SU-DHL-6 (cell line): ENCODE measurements at regions not wholly inside any gene's neighbourhood (a gene's known extent, or its start where the extent isn't known, plus 50 kb on each side); places are given as distances from the start of the nearest gene placed in this dataset.

Experiments
- H2AFZ ChIP-seq: fragments of 200-600 bp; sonication (generic); 2 replicates; pipeline ENCODE4 v1.6.1; 2014; ENCODE audit warnings: low read depth, mild to moderate bottlenecking, moderate library complexity, mixed read lengths, antibody characterized with exemption, low read length; ENCODE audit not compliant: severe bottlenecking
- H3F3A ChIP-seq: fragments of 200-600 bp; shearing (Covaris generic); 2 replicates; pipeline ENCODE4 v1.6.0; 2016; ENCODE audit warnings: antibody characterized with exemption, mild to moderate bottlenecking; ENCODE audit not compliant: insufficient read depth
- H3K27ac ChIP-seq: fragments of 200-600 bp; sonication (generic); 2 replicates; pipeline ENCODE4 v1.5.1; 2016; ENCODE audit warnings: low read depth, mild to moderate bottlenecking, low read length, moderate library complexity, mixed read lengths
- H3K27me3 ChIP-seq: fragments of 200-600 bp; sonication (generic), shearing (Covaris generic); 2 replicates; pipeline ENCODE4 v1.6.0; 2014; ENCODE audit warnings: mild to moderate bottlenecking, low read length
- H3K36me3 ChIP-seq: fragments of 200-600 bp; sonication (generic); 2 replicates; pipeline ENCODE4 v1.6.1; 2014; ENCODE audit warnings: mild to moderate bottlenecking, low read length, mixed read lengths
- H3K4me2 ChIP-seq: fragments of 300-600, 200-600 bp; shearing (Covaris generic), sonication (generic); 2 replicates; pipeline ENCODE4 v1.6.0; 2014; ENCODE audit warnings: low read length, low read depth, mild to moderate bottlenecking; ENCODE audit not compliant: poor library complexity, severe bottlenecking
- H3K4me3 ChIP-seq: fragments of 200-600 bp; sonication (generic); 2 replicates; pipeline ENCODE4 v1.5.1; 2014; ENCODE audit warnings: antibody characterized with exemption, low read length, mild to moderate bottlenecking, mixed read lengths; ENCODE audit not compliant: insufficient read depth, poor library complexity, severe bottlenecking
- H3K79me2 ChIP-seq: fragments of 200-600 bp; sonication (generic); 2 replicates; pipeline ENCODE4 v1.6.1; 2014; ENCODE audit warnings: mild to moderate bottlenecking, low read length, moderate library complexity; ENCODE audit not compliant: insufficient read depth
- H3K9ac ChIP-seq: fragments of 200-600 bp; sonication (generic); 2 replicates; pipeline ENCODE4 v1.7.0; 2014; ENCODE audit warnings: mild to moderate bottlenecking, low read length
- H3K9me2 ChIP-seq: fragments of 200-600 bp; sonication (generic); replicated peaks from 2 replicates; pipeline ENCODE4 v1.6.1; 2014; ENCODE audit warnings: low read length; ENCODE audit not compliant: insufficient read depth
- H3K9me3 ChIP-seq: fragments of 200-600 bp; sonication (generic); 2 replicates; pipeline ENCODE4 v1.6.1; 2014; ENCODE audit warnings: low read length, mixed read lengths; ENCODE audit not compliant: insufficient read depth
- H4K20me1 ChIP-seq: fragments of 200-600 bp; sonication (generic); 2 replicates; pipeline ENCODE4 v1.6.1; 2014; ENCODE audit warnings: low read depth, mild to moderate bottlenecking, antibody characterized with exemption, low read length, moderate library complexity, mixed read lengths
- EZH2phosphoT487 ChIP-seq: fragments of 200-600 bp; sonication (generic), shearing (Covaris generic); conservative IDR thresholded peaks from 2 replicates; pipeline ENCODE4 v1.6.1; 2018; ENCODE audit warnings: mild to moderate bottlenecking, antibody characterized with exemption, low read length, moderate library complexity, mixed read lengths
- TF ChIP-seq, protein P1 (sequence below): fragments of 200-600 bp; sonication (generic); IDR thresholded peaks from one replicate; pipeline ENCODE4 v1.5.1; 2017; ENCODE audit warnings: antibody characterized with exemption, mild to moderate bottlenecking, low read length, moderate library complexity; ENCODE audit not compliant: insufficient read depth, poor library complexity, severe bottlenecking

DNA sequence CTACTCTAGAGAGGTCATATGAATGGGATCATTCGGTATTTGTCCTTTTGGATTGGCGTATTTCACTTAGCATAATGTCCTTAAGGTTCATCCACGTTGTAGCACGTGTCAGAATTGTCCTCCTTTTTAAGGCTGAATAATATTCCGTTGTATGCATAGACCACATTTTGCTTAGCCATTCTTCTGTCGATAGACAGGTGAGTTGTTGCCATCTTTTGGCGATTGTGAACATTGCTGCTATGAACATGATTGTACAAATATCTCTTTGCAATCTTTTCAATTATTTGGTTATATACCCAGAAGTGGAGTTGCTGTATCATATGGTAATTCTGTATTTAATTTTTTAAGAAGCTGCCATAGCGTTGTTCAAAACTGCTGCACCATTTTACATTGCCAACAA lies 52.4 kb upstream of the GOLGA8J start:
- Histone ChIP-seq H3K27me3 (no peaks in the 10 kb centered on the region), H2AFZ (no peak overlapping the region), H3K4me2 (no peak overlapping the region), H3K9ac (no peak overlapping the region), H3K27ac (no peak overlapping the region), H3K9me3 (no peaks in the 10 kb centered on the region), H3K9me2 (no peaks in the 10 kb centered on the region), H4K20me1 (no peaks in the 10 kb centered on the region), H3K79me2 (no peaks in the 10 kb centered on the region), H3F3A (no peaks in the 10 kb centered on the region), H3K36me3 (no peaks in the 10 kb centered on the region), H3K4me3 (no peak overlapping the region)
- no peak for TF ChIP-seq EZH2phosphoT487

DNA sequence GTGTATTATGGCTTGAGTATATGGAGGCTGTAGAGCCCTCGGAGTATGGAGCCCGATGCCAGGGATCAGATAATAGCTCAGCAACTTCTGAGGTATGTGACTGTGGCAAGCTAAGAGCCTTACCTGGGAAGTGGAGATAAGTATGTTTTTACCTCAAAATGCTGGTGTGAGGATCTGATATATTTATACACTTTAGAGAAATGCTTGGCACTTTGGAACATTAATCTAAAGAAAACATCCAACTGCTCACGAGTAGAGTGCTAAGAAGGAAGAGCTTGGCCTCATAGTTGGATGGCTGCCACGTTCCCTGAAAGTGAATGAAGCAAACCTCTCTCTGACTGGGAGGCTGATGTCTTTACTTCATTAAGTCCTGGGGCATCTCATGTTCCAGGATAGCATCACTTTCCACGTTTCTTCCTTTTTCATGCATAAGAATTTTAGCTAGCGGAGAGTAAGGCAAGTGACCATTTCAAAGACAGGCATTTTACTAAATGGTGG lies 58.9 kb upstream of the GOLGA8J start:
- TF ChIP-seq, protein P1, sequence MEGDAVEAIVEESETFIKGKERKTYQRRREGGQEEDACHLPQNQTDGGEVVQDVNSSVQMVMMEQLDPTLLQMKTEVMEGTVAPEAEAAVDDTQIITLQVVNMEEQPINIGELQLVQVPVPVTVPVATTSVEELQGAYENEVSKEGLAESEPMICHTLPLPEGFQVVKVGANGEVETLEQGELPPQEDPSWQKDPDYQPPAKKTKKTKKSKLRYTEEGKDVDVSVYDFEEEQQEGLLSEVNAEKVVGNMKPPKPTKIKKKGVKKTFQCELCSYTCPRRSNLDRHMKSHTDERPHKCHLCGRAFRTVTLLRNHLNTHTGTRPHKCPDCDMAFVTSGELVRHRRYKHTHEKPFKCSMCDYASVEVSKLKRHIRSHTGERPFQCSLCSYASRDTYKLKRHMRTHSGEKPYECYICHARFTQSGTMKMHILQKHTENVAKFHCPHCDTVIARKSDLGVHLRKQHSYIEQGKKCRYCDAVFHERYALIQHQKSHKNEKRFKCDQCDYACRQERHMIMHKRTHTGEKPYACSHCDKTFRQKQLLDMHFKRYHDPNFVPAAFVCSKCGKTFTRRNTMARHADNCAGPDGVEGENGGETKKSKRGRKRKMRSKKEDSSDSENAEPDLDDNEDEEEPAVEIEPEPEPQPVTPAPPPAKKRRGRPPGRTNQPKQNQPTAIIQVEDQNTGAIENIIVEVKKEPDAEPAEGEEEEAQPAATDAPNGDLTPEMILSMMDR, result no peak
- no peak for TF ChIP-seq EZH2phosphoT487
- Histone ChIP-seq H3K79me2 (no peaks in the 10 kb centered on the region), H2AFZ (no peak overlapping the region), H3K9me3 (no peaks in the 10 kb centered on the region), H3F3A (no peaks in the 10 kb centered on the region), H3K27ac (no peak overlapping the region), H3K4me3 (no peak overlapping the region), H3K4me2 (no peak overlapping the region), H3K36me3 (no peaks in the 10 kb centered on the region), H3K9ac (no peak overlapping the region), H3K9me2 (no peaks in the 10 kb centered on the region), H3K27me3 (no peaks in the 10 kb centered on the region), H4K20me1 (no peaks in the 10 kb centered on the region)

DNA sequence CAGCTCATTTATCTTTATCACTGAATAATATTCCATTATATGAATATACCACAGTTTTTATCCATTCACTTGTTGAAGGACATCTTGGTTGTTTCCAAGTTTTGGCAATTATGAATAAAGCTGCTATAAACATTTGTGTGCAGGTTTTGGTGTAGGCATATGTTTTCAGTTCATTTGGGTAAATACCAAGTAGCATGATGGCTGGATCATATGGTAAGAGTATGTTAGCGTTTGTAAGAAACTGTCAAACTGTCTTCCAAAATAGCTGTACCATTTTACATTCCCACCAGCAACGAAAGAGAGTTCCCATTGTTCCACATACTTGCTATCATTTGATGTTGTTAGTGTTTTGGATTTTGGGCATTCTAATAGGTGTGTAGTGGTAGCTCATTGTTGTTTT lies 72.0 kb upstream of the GOLGA8J start:
- Histone ChIP-seq H4K20me1 (no peaks in the 10 kb centered on the region), H3K79me2 (no peaks in the 10 kb centered on the region), H3K9ac (no peak overlapping the region), H3K27me3 (no peaks in the 10 kb centered on the region), H3K4me2 (no peak overlapping the region), H2AFZ (no peak overlapping the region), H3K36me3 (no peaks in the 10 kb centered on the region), H3K4me3 (no peak overlapping the region), H3K9me3 (no peaks in the 10 kb centered on the region), H3K9me2 (no peaks in the 10 kb centered on the region), H3F3A (no peaks in the 10 kb centered on the region), H3K27ac (no peak overlapping the region)
- TF ChIP-seq, protein P1, result no peak
- no peak for TF ChIP-seq EZH2phosphoT487

DNA sequence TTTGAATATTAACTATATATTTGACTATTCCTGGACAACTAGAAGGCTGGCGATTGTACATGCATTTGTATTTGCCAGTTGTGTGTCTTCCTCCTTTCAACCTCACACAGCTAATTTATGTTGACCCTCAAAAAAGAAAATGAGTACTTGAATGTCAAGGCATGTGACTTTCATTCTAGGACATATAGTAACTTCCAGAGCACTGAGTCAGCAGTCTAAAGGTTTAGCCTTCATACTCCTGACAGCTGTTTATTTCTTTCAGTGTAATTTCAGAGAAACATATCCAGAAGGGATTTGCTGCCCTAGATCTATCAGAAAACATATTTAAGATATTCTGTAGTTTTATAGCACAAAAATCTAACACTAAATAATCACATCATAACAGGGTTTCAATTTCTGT lies 74.6 kb upstream of the GOLGA8J start:
- no peaks in the 10 kb centered on the region for H3K27me3 ChIP-seq
- no peaks in the 10 kb centered on the region for H3K36me3 ChIP-seq
- H3K9me2 ChIP-seq, result no peaks in the 10 kb centered on the region
- no peak overlapping the region for H2AFZ ChIP-seq
- H3K4me2 ChIP-seq, result no peak overlapping the region
- no peaks in the 10 kb centered on the region for H3K79me2 ChIP-seq
- TF ChIP-seq, protein P1, result no peak
- no peak for TF ChIP-seq EZH2phosphoT487
- H3K9ac ChIP-seq, result no peak overlapping the region
- no peaks in the 10 kb centered on the region for H4K20me1 ChIP-seq
- no peak overlapping the region for H3K4me3 ChIP-seq
- no peak overlapping the region for H3K27ac ChIP-seq
- H3K9me3 ChIP-seq, result no peaks in the 10 kb centered on the region
- H3F3A ChIP-seq, result no peaks in the 10 kb centered on the region
